ENCODE measurements at regions not wholly inside any gene's neighbourhood (a gene's known extent, or its start where the extent isn't known, plus 50 kb on each side); places are given as distances from the start of the nearest gene placed in this dataset.

GRCh38 chr13:59034198-59034597 is 1129.5 kb downstream of the DIAPH3 start:
- TF ChIP-seq POLR2AphosphoS5 (IDR thresholded peaks at IDR 0.05) = no peak
- TF ChIP-seq CTCF (IDR thresholded peaks at IDR 0.05) = no peak

Data from prostate gland (tissue), 2 donors.